Fibroblast of lung (primary cell): ENCODE measurements at regions not wholly inside any gene's neighbourhood (a gene's known extent, or its start where the extent isn't known, plus 50 kb on each side); places are given as distances from the start of the nearest gene placed in this dataset.

Experiments used
- CTCF ChIP-seq, 2 donors: IDR thresholded peaks in 1 of 2; conservative IDR thresholded peaks in 1 of 2; 1 replicate in 1 of 2; 2 replicates in 1 of 2; pipeline ENCODE4 v1.5.1; 2011 to 2012; ENCODE audit warnings: low read length in 2 of 2, control low read depth in 1 of 2, inconsistent platforms in 1 of 2, low read depth in 1 of 2, mild to moderate bottlenecking in 1 of 2
- EZH2 ChIP-seq: IDR thresholded peaks from 2 replicates; pipeline ENCODE4 v1.5.1; 2012; ENCODE audit warnings: low read length, control low read depth, mild to moderate bottlenecking; ENCODE audit errors: missing control alignments

- TF ChIP-seq CTCF (conservative IDR thresholded peaks at IDR 0.05 in 1 of 2, IDR thresholded peaks at IDR 0.05 in 1 of 2; ENCODE audit: low read depth in 1 of 2, low read length in 2 of 2) (no peak), EZH2 (no peak)
Measured at GRCh38 chr21:43281661-43282357, 113.0 kb downstream of the CRYAA start.
